Stomach (tissue), 8 donors: ENCODE measurements at regions not wholly inside any gene's neighbourhood (a gene's known extent, or its start where the extent isn't known, plus 50 kb on each side); places are given as distances from the start of the nearest gene placed in this dataset.

Source experiments
- DNase-seq, 2 donors: peaks; one replicate each; pipeline versions ENCODE4 v3.0.0 to v3.0.0-alpha.2; 2013 to 2019
- H3K27ac ChIP-seq, 5 donors: fragments of 200-600 bp in 4 of 5; sonication (generic) in 4 of 5; one replicate each; pipeline ENCODE4 v1.5.1; 2013 to 2019; ENCODE audit warnings: mild to moderate bottlenecking in 1 of 5, moderate library complexity in 1 of 5
- H3K27me3 ChIP-seq, 3 donors: fragments of 200-600 bp; sonication (generic); one replicate each; pipeline ENCODE4 v1.5.1; 2017 to 2019; ENCODE audit warnings: mixed run types in 1 of 3
- H3K36me3 ChIP-seq, 4 donors: fragments of 200-600 bp; sonication (generic); 1 replicate in 3 of 4; 2 replicates in 1 of 4; pipeline ENCODE4 v1.5.1; 2016 to 2019
- H3K4me1 ChIP-seq, 4 donors: fragments of 200-600 bp; sonication (generic); one replicate each; pipeline ENCODE4 v1.5.1; 2016 to 2019
- H3K4me3 ChIP-seq, 4 donors: fragments of 200-600 bp; sonication (generic) in 3 of 4; one replicate each; pipeline ENCODE4 v1.5.1; 2016 to 2019; ENCODE audit warnings: mild to moderate bottlenecking in 1 of 4
- H3K9me3 ChIP-seq, 4 donors: fragments of 200-600 bp; sonication (generic); one replicate each; pipeline ENCODE4 v1.5.1; 2016 to 2019
- CTCF ChIP-seq, 7 experiments: fragments of 450-650 bp in 4 of 7; fragments of 200-600 bp in 3 of 7; sonication (generic) in 3 of 7; IDR thresholded peaks; one replicate each; pipeline ENCODE4 v1.5.1; 2016 to 2019; ENCODE audit warnings: antibody characterized with exemption in 7 of 7, control low read depth in 2 of 7, mild to moderate bottlenecking in 1 of 7
- EP300 ChIP-seq: sonication (generic); formaldehyde crosslinking; IDR thresholded peaks from one replicate; pipeline ENCODE4 v1.6.1; 2017; ENCODE audit warnings: antibody characterized with exemption
- POLR2A ChIP-seq, 4 donors: fragments of 450-650 bp; IDR thresholded peaks; one replicate each; pipeline ENCODE4 v1.6.1; 2016; ENCODE audit warnings: antibody characterized with exemption in 4 of 4, control low read depth in 2 of 4, mild to moderate bottlenecking in 1 of 4, moderate library complexity in 1 of 4
- POLR2AphosphoS5 ChIP-seq, 3 donors: sonication (generic); formaldehyde crosslinking; IDR thresholded peaks; one replicate each; pipeline ENCODE4 v1.6.1; 2016; ENCODE audit warnings: antibody characterized with exemption in 3 of 3
- WGBS, 5 donors: extraction: QIAGEN DNeasy Blood & Tissue Kit in 3 of 5; methylation state at CpG; one replicate each; pipeline versions ENCODE4 v1.1.5 to v1.1.7; 2013 to 2018; 5-methylcytosine and 5-hydroxymethylcytosine counted together
- intact Hi-C: fragments of 100-400 bp; cut with DNase I; formaldehyde crosslinking; loops from one replicate; pipeline ENCODE4 v1.15.1; 2023; ENCODE audit warnings: low total_unique reads
- donor health status: healthy with polysubstance abuse.
- donor health status: Bipolar disorder and iron deficiency.
- donor health status: healthy.

- Histone ChIP-seq H3K4me3 (no peak overlapping the region), H3K9me3 (no peaks in the 10 kb centered on the region), H3K4me1 (no peaks in the 10 kb centered on the region), H3K27me3 (peaks cover 0 to 5% (median 0%) of the 10 kb centered on the region in 3 donors), H3K36me3 (no peaks in the 10 kb centered on the region), H3K27ac (no peak overlapping the region)
- TF ChIP-seq POLR2A (IDR thresholded peaks at IDR 0.05) (no peak), EP300 (no peak), CTCF (IDR thresholded peaks at IDR 0.05) (no peak), POLR2AphosphoS5 (IDR thresholded peaks at IDR 0.05) (no peak)
- 60 to 71% (median 61%) methylated on average over 5 of the region's 5 CpGs for WGBS, 5 donors
- intact Hi-C loops: no loop called here
- DNase-seq: no peak
Measured at GRCh38 chr3:135629701-135630408, 335.7 kb upstream of the PPP2R3A start.

- Histone ChIP-seq H3K4me3 (no peak overlapping the region), H3K9me3 (no peaks in the 10 kb centered on the region), H3K4me1 (no peaks in the 10 kb centered on the region), H3K36me3 (no peaks in the 10 kb centered on the region), H3K27me3 (peaks cover 0 to 8% (median 0%) of the 10 kb centered on the region in 3 donors), H3K27ac (no peak overlapping the region)
- WGBS, 5 donors: 72 to 92% (median 80%) methylated on average over 2 of the region's 2 CpGs
- intact Hi-C loops: no loop called here
- TF ChIP-seq POLR2A (IDR thresholded peaks at IDR 0.05) (no peak), EP300 (no peak)
- DNase-seq: no peak
Measured at GRCh38 chr3:135632556-135633065, 332.9 kb upstream of the PPP2R3A start.

- DNase-seq: no peak
- TF ChIP-seq EP300 (no peak), POLR2A (IDR thresholded peaks at IDR 0.05) (no peak), POLR2AphosphoS5 (IDR thresholded peaks at IDR 0.05) (no peak), CTCF (IDR thresholded peaks at IDR 0.05) (no peak)
- WGBS, 5 donors: 61 to 80% (median 68%) methylated on average over 2 of the region's 2 CpGs
- Histone ChIP-seq H3K27me3 (peaks cover 0 to 8% (median 0%) of the 10 kb centered on the region in 3 donors), H3K36me3 (no peaks in the 10 kb centered on the region), H3K4me3 (no peak overlapping the region), H3K27ac (no peak overlapping the region), H3K9me3 (no peaks in the 10 kb centered on the region), H3K4me1 (no peaks in the 10 kb centered on the region)
- intact Hi-C loops: no loop called here
Measured at GRCh38 chr3:135633078-135633477, 332.4 kb upstream of the PPP2R3A start.

GRCh38 chr3:135636596-135636995, 328.9 kb upstream of the PPP2R3A start:
- intact Hi-C loops: no loop called here
- DNase-seq: no peak
- Histone ChIP-seq H3K27ac (no peak overlapping the region), H3K9me3 (no peaks in the 10 kb centered on the region), H3K4me3 (no peak overlapping the region), H3K27me3 (peaks cover 0 to 8% (median 0%) of the 10 kb centered on the region in 3 donors), H3K4me1 (no peaks in the 10 kb centered on the region), H3K36me3 (no peaks in the 10 kb centered on the region)
- 68 to 84% (median 77%) methylated on average over 1 of the region's 1 CpG for WGBS, 5 donors
- TF ChIP-seq CTCF (IDR thresholded peaks at IDR 0.05) (no peak), EP300 (no peak), POLR2AphosphoS5 (IDR thresholded peaks at IDR 0.05) (no peak), POLR2A (IDR thresholded peaks at IDR 0.05) (no peak)

GRCh38 chr3:135637013-135637412, 328.5 kb upstream of the PPP2R3A start:
- no peak for DNase-seq
- no peaks in the 10 kb centered on the region for H3K9me3 ChIP-seq
- H3K27ac ChIP-seq: no peak overlapping the region

More at GRCh38 chr3:135637013-135637412, 328.5 kb upstream of the PPP2R3A start:
- no peaks in the 10 kb centered on the region for H3K4me1 ChIP-seq
- H3K4me3 ChIP-seq: no peak overlapping the region
- no peaks in the 10 kb centered on the region for H3K36me3 ChIP-seq
- intact Hi-C loops: no loop called here
- peaks cover 0 to 8% (median 0%) of the 10 kb centered on the region in 3 donors for H3K27me3 ChIP-seq
- WGBS, 5 donors: 68 to 80% (median 73%) methylated on average over 3 of the region's 3 CpGs
- TF ChIP-seq POLR2A (IDR thresholded peaks at IDR 0.05): no peak
